ENCODE measurements at regions not wholly inside any gene's neighbourhood (a gene's known extent, or its start where the extent isn't known, plus 50 kb on each side); places are given as distances from the start of the nearest gene placed in this dataset.

DNA sequence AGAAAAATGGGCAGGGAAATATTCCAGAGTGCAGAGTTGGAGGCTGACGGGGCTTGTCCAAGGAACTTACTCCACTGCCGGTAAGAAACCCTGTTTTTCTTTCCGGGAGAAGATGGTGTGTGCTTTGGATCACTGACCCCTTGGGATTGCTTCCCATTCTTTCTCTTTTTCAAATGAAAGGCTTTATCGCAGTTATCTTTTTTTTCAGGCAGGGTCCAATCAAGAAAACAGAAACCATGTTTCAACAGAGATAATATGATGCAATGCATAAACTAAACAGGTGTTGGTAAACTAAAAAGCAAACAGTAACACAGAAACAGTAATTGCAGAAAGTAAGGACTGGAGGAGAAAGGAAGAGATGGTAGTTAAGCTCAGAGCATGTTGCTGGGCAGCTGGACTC is 145.1 kb downstream of the LYPLAL1 start:
- H3K27me3 ChIP-seq (replicated peaks; ENCODE audit: insufficient read depth, low read depth, low read length, poor library complexity) = no peaks in the 10 kb centered on the region
- no peak for DNase-seq (ENCODE audit: low spot score)
- ChIA-PET POLR2A (ENCODE audit: low non-redundant PET) (no interaction called here), CTCF (interaction anchor here (0.6 kb wide), 1 partner anchor 332 kb away, joined by 3 read pairs; no protein-coding TSS in a partner anchor)
- H3K9me3 ChIP-seq (ENCODE audit: low read depth, low read length, poor library complexity, severe bottlenecking) = peaks cover 4% of the 10 kb centered on the region
- no peak overlapping the region for H3K27ac ChIP-seq (ENCODE audit: low read depth, low read length, poor library complexity, severe bottlenecking)
- no peaks in the 10 kb centered on the region for H3K4me1 ChIP-seq (ENCODE audit: insufficient read depth, low read length, poor library complexity, severe bottlenecking)
- no peak for TF ChIP-seq CTCF (conservative IDR thresholded peaks at IDR 0.05; ENCODE audit: low read depth, low read length)
- no peak for TF ChIP-seq EZH2 (IDR thresholded peaks at IDR 0.05; ENCODE audit: borderline replicate concordance, low read depth, low read length, poor library complexity, severe bottlenecking)
- BruUV-seq (replicated peaks) = no TSS peak
- H3K36me3 ChIP-seq (ENCODE audit: insufficient read depth, low read length, poor library complexity, severe bottlenecking) = no peaks in the 10 kb centered on the region
- H3K4me3 ChIP-seq (ENCODE audit: low read depth, low read length, poor library complexity, severe bottlenecking) = no peak overlapping the region
- intact Hi-C loops (cut with micrococcal nuclease; ENCODE audit: unreplicated experiment) = no loop called here

GRCh38 chr1:219317762-219318353 is 144.2 kb downstream of the LYPLAL1 start:
- no peaks in the 10 kb centered on the region for H3K36me3 ChIP-seq (ENCODE audit: insufficient read depth, low read length, poor library complexity, severe bottlenecking)
- POLR2A ChIA-PET (ENCODE audit: low non-redundant PET) = no interaction called here
- no peak overlapping the region for H3K4me3 ChIP-seq (ENCODE audit: low read depth, low read length, poor library complexity, severe bottlenecking)
- no TSS peak for BruUV-seq (replicated peaks)
- H3K27ac ChIP-seq (ENCODE audit: low read depth, low read length, poor library complexity, severe bottlenecking) = no peak overlapping the region
- DNase-seq (ENCODE audit: low spot score) = peak; percentile 19
- no peak for TF ChIP-seq EZH2 (IDR thresholded peaks at IDR 0.05; ENCODE audit: borderline replicate concordance, low read depth, low read length, poor library complexity, severe bottlenecking)
- TF ChIP-seq CTCF (conservative IDR thresholded peaks at IDR 0.05; ENCODE audit: low read depth, low read length) = peak; percentile 43; the same call in 1 of the 2 replicates
- peaks cover 4% of the 10 kb centered on the region for H3K9me3 ChIP-seq (ENCODE audit: low read depth, low read length, poor library complexity, severe bottlenecking)
- no peaks in the 10 kb centered on the region for H3K4me1 ChIP-seq (ENCODE audit: insufficient read depth, low read length, poor library complexity, severe bottlenecking)
- H3K27me3 ChIP-seq (replicated peaks; ENCODE audit: insufficient read depth, low read depth, low read length, poor library complexity) = no peaks in the 10 kb centered on the region
- CTCF ChIA-PET = no interaction called here
- intact Hi-C loops (cut with micrococcal nuclease; ENCODE audit: unreplicated experiment) = no loop called here

DNA sequence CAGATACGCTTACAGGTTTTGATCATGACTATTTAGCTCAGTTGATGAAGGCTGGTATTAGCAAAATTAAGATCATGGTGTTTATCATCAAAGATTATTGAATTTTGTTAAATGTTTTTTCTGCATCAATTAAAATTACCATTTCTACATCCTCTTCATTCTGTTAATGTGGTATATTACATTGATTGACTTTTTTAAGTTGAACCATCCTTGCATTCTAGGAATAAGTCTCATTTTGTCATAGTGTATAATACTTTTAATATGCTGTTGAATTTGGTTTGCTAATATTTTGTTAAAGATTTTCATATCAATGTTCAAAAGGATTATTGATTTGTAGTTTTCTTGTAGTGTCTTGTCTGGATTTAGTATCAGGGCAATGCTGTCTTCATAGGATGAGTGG is 142.4 kb downstream of the LYPLAL1 start:
- Histone ChIP-seq H3K4me3 (ENCODE audit: low read depth, low read length, poor library complexity, severe bottlenecking) (no peak overlapping the region), H3K27ac (ENCODE audit: low read depth, low read length, poor library complexity, severe bottlenecking) (no peak overlapping the region), H3K4me1 (ENCODE audit: insufficient read depth, low read length, poor library complexity, severe bottlenecking) (no peaks in the 10 kb centered on the region), H3K9me3 (ENCODE audit: low read depth, low read length, poor library complexity, severe bottlenecking) (peaks cover 4% of the 10 kb centered on the region), H3K36me3 (ENCODE audit: insufficient read depth, low read length, poor library complexity, severe bottlenecking) (no peaks in the 10 kb centered on the region), H3K27me3 (replicated peaks; ENCODE audit: insufficient read depth, low read depth, low read length, poor library complexity) (no peaks in the 10 kb centered on the region)
- intact Hi-C loops (cut with micrococcal nuclease; ENCODE audit: unreplicated experiment) = no loop called here
- BruUV-seq (replicated peaks) = no TSS peak
- POLR2A ChIA-PET (ENCODE audit: low non-redundant PET) = no interaction called here
- TF ChIP-seq CTCF (conservative IDR thresholded peaks at IDR 0.05; ENCODE audit: low read depth, low read length) (no peak), EZH2 (IDR thresholded peaks at IDR 0.05; ENCODE audit: borderline replicate concordance, low read depth, low read length, poor library complexity, severe bottlenecking) (no peak)
- no peak for DNase-seq (ENCODE audit: low spot score)
- CTCF ChIA-PET = no interaction called here
